Naive B cell (primary cell): ENCODE measurements at regions not wholly inside any gene's neighbourhood (a gene's known extent, or its start where the extent isn't known, plus 50 kb on each side); places are given as distances from the start of the nearest gene placed in this dataset.

Experiments used
- ATAC-seq, 2 donors: fragments of 150-1000 bp; cut with Tn5 transposase; 2 replicates each; pipeline ENCODE4 v1.10.0; 2021; ENCODE audit warnings: low read depth in 2 of 2, mild to moderate bottlenecking in 2 of 2, moderate library complexity in 2 of 2
- DNase-seq: peaks from one replicate; pipeline ENCODE4 v3.0.0; 2022
- H3K27ac Mint-ChIP-seq, 6 donors: one replicate each; pipeline ENCODE4 v1.8.0; 2020 to 2022; ENCODE audit warnings: mild to moderate bottlenecking in 6 of 6, mixed read lengths in 6 of 6, moderate library complexity in 5 of 6, inconsistent platforms in 2 of 6
- H3K27me3 Mint-ChIP-seq, 3 donors: one replicate each; pipeline ENCODE4 v1.8.0; 2021 to 2022; ENCODE audit warnings: mixed read lengths in 3 of 3, mild to moderate bottlenecking in 1 of 3
- H3K36me3 Mint-ChIP-seq, 2 donors: one replicate each; pipeline ENCODE4 v1.8.0; 2020 to 2022; ENCODE audit warnings: mixed read lengths in 2 of 2, inconsistent platforms in 1 of 2, mild to moderate bottlenecking in 1 of 2
- H3K4me1 Mint-ChIP-seq, 3 donors: one replicate each; pipeline ENCODE4 v1.8.0; 2020 to 2022; ENCODE audit warnings: mixed read lengths in 3 of 3, inconsistent platforms in 1 of 3, mild to moderate bottlenecking in 1 of 3, moderate library complexity in 1 of 3
- H3K4me3 Mint-ChIP-seq, 8 donors: one replicate each; pipeline ENCODE4 v1.8.0; 2020 to 2022; ENCODE audit warnings: mild to moderate bottlenecking in 8 of 8, mixed read lengths in 8 of 8, moderate library complexity in 8 of 8, inconsistent platforms in 2 of 8
- H3K9me3 Mint-ChIP-seq, 7 donors: one replicate each; pipeline ENCODE4 v1.8.0; 2020 to 2022; ENCODE audit warnings: mixed read lengths in 7 of 7, mild to moderate bottlenecking in 5 of 7, inconsistent platforms in 2 of 7, moderate library complexity in 1 of 7

- ATAC-seq = no peak
- Mint-ChIP-seq H3K9me3 (peaks cover 0 to 6% (median 0%) of the 10 kb centered on the region in 7 donors), H3K4me3 (no peak overlapping the region), H3K36me3 (no peaks in the 10 kb centered on the region), H3K27me3 (peaks cover 0 to 7% (median 0%) of the 10 kb centered on the region in 3 donors), H3K27ac (no peak overlapping the region), H3K4me1 (no peaks in the 10 kb centered on the region)
- DNase-seq = no peak
Observed at GRCh38 chr2:121089166-121089510, 195.9 kb downstream of the TFCP2L1 start.

GRCh38 chr2:121090088-121090715 is 194.8 kb downstream of the TFCP2L1 start:
- Mint-ChIP-seq H3K4me1 (no peaks in the 10 kb centered on the region), H3K4me3 (no peak overlapping the region), H3K9me3 (peaks cover 0 to 6% (median 0%) of the 10 kb centered on the region in 7 donors), H3K27me3 (peaks cover 0 to 10% (median 5%) of the 10 kb centered on the region in 3 donors), H3K36me3 (no peaks in the 10 kb centered on the region), H3K27ac (no peak overlapping the region)
- DNase-seq = no peak
- ATAC-seq = no peak

- Mint-ChIP-seq H3K27ac (no peak overlapping the region), H3K9me3 (peaks cover 0 to 6% (median 0%) of the 10 kb centered on the region in 7 donors), H3K4me1 (no peaks in the 10 kb centered on the region), H3K36me3 (no peaks in the 10 kb centered on the region), H3K4me3 (no peak overlapping the region), H3K27me3 (peaks cover 0 to 10% (median 10%) of the 10 kb centered on the region in 3 donors)
- ATAC-seq = no peak
- DNase-seq = no peak
Observed at GRCh38 chr2:121092095-121092494, 192.9 kb downstream of the TFCP2L1 start.

- DNase-seq (no peak), ATAC-seq (no peak)
- Mint-ChIP-seq H3K27me3 (peaks cover 0 to 11% (median 11%) of the 10 kb centered on the region in 3 donors), H3K36me3 (no peaks in the 10 kb centered on the region), H3K4me1 (no peaks in the 10 kb centered on the region), H3K9me3 (peaks cover 0 to 6% (median 0%) of the 10 kb centered on the region in 7 donors), H3K4me3 (no peak overlapping the region), H3K27ac (no peak overlapping the region)
Observed at GRCh38 chr2:121093692-121094091, 191.3 kb downstream of the TFCP2L1 start.

- DNase-seq (no peak), ATAC-seq (no peak)
- no peaks in the 10 kb centered on the region for H3K36me3 Mint-ChIP-seq
- H3K9me3 Mint-ChIP-seq = peaks cover 0 to 6% (median 0%) of the 10 kb centered on the region in 7 donors
- H3K27me3 Mint-ChIP-seq = peaks cover 0 to 14% (median 11%) of the 10 kb centered on the region in 3 donors
- H3K4me1 Mint-ChIP-seq = no peaks in the 10 kb centered on the region
- no peak overlapping the region for H3K4me3 Mint-ChIP-seq
- H3K27ac Mint-ChIP-seq = no peak overlapping the region
Observed at GRCh38 chr2:121094101-121094500, 190.9 kb downstream of the TFCP2L1 start.

- no peak for DNase-seq
- Mint-ChIP-seq H3K4me3 (no peak overlapping the region), H3K9me3 (peaks cover 0 to 6% (median 0%) of the 10 kb centered on the region in 7 donors), H3K36me3 (no peaks in the 10 kb centered on the region), H3K27ac (no peak overlapping the region), H3K4me1 (no peaks in the 10 kb centered on the region), H3K27me3 (peaks cover 0 to 19% (median 11%) of the 10 kb centered on the region in 3 donors)
- no peak for ATAC-seq
Observed at GRCh38 chr2:121094845-121095244, 190.2 kb downstream of the TFCP2L1 start.

GRCh38 chr2:121095257-121096080 is 189.5 kb downstream of the TFCP2L1 start:
- Mint-ChIP-seq H3K4me1 (no peaks in the 10 kb centered on the region), H3K36me3 (no peaks in the 10 kb centered on the region), H3K4me3 (peak overlapping the region in 1 of 8 donors; percentile 52), H3K27me3 (peaks cover 5 to 19% (median 11%) of the 10 kb centered on the region in 3 donors), H3K27ac (no peak overlapping the region), H3K9me3 (peaks cover 0 to 6% (median 0%) of the 10 kb centered on the region in 7 donors)
- ATAC-seq (no peak), DNase-seq (no peak)

- Mint-ChIP-seq H3K9me3 (peaks cover 0 to 4% (median 0%) of the 10 kb centered on the region in 7 donors), H3K4me3 (no peak overlapping the region), H3K27me3 (peaks cover 8 to 19% (median 15%) of the 10 kb centered on the region in 3 donors), H3K36me3 (no peaks in the 10 kb centered on the region), H3K4me1 (no peaks in the 10 kb centered on the region), H3K27ac (no peak overlapping the region)
- no peak for ATAC-seq
- no peak for DNase-seq
Observed at GRCh38 chr2:121096611-121097010, 188.4 kb downstream of the TFCP2L1 start.

GRCh38 chr2:121098556-121098955 is 186.4 kb downstream of the TFCP2L1 start:
- no peak overlapping the region for H3K4me3 Mint-ChIP-seq
- DNase-seq = no peak
- no peaks in the 10 kb centered on the region for H3K4me1 Mint-ChIP-seq
- no peaks in the 10 kb centered on the region for H3K36me3 Mint-ChIP-seq
- no peak for ATAC-seq
- no peaks in the 10 kb centered on the region for H3K9me3 Mint-ChIP-seq
- peaks cover 8 to 18% (median 16%) of the 10 kb centered on the region in 3 donors for H3K27me3 Mint-ChIP-seq
- no peak overlapping the region for H3K27ac Mint-ChIP-seq

- no peak for ATAC-seq
- peaks cover 8 to 24% (median 20%) of the 10 kb centered on the region in 3 donors for H3K27me3 Mint-ChIP-seq
- H3K4me1 Mint-ChIP-seq = no peaks in the 10 kb centered on the region
- H3K27ac Mint-ChIP-seq = no peak overlapping the region
- H3K4me3 Mint-ChIP-seq = no peak overlapping the region
- no peaks in the 10 kb centered on the region for H3K9me3 Mint-ChIP-seq
- no peak for DNase-seq
- H3K36me3 Mint-ChIP-seq = no peaks in the 10 kb centered on the region
Observed at GRCh38 chr2:121099329-121100290, 185.4 kb downstream of the TFCP2L1 start.

- no peak for DNase-seq
- H3K4me1 Mint-ChIP-seq = no peaks in the 10 kb centered on the region
- ATAC-seq = no peak
- H3K4me3 Mint-ChIP-seq = no peak overlapping the region
- H3K27ac Mint-ChIP-seq = no peak overlapping the region
- H3K27me3 Mint-ChIP-seq = peaks cover 8 to 19% (median 16%) of the 10 kb centered on the region in 3 donors
- H3K9me3 Mint-ChIP-seq = peaks cover 0 to 5% (median 0%) of the 10 kb centered on the region in 7 donors
- H3K36me3 Mint-ChIP-seq = no peaks in the 10 kb centered on the region
Observed at GRCh38 chr2:121101093-121101715, 183.8 kb downstream of the TFCP2L1 start.

- Mint-ChIP-seq H3K27me3 (peaks cover 8 to 16% (median 13%) of the 10 kb centered on the region in 3 donors), H3K9me3 (peaks cover 0 to 5% (median 0%) of the 10 kb centered on the region in 7 donors), H3K27ac (no peak overlapping the region), H3K4me3 (no peak overlapping the region), H3K36me3 (no peaks in the 10 kb centered on the region), H3K4me1 (no peaks in the 10 kb centered on the region)
- ATAC-seq = no peak
- DNase-seq = no peak
Observed at GRCh38 chr2:121102941-121103340, 182.1 kb downstream of the TFCP2L1 start.

GRCh38 chr2:121103960-121104359 is 181.0 kb downstream of the TFCP2L1 start:
- no peak for DNase-seq
- Mint-ChIP-seq H3K36me3 (no peaks in the 10 kb centered on the region), H3K9me3 (peaks cover 0 to 5% (median 0%) of the 10 kb centered on the region in 7 donors), H3K27ac (no peak overlapping the region), H3K4me3 (peak overlapping the region in 1 of 8 donors; percentile 9), H3K27me3 (peaks cover 8 to 13% (median 12%) of the 10 kb centered on the region in 3 donors), H3K4me1 (no peaks in the 10 kb centered on the region)
- ATAC-seq = no peak
